ENCODE measurements at regions not wholly inside any gene's neighbourhood (a gene's known extent, or its start where the extent isn't known, plus 50 kb on each side); places are given as distances from the start of the nearest gene placed in this dataset.

- TF ChIP-seq CSDC2 (CRISPR knock-in tag; IDR thresholded peaks at IDR 0.05) (no peak), ZFP30 (CRISPR knock-in tag; IDR thresholded peaks at IDR 0.05) (no peak), TSHZ2 (CRISPR knock-in tag; IDR thresholded peaks at IDR 0.05) (no peak), GLIS3 (CRISPR knock-in tag; IDR thresholded peaks at IDR 0.05) (no peak), CREB5 (CRISPR knock-in tag; IDR thresholded peaks at IDR 0.05; ENCODE audit: low read depth) (no peak), OSR1 (CRISPR knock-in tag; IDR thresholded peaks at IDR 0.05) (no peak), RARB (CRISPR knock-in tag; IDR thresholded peaks at IDR 0.05) (no peak), BACH2 (CRISPR knock-in tag; IDR thresholded peaks at IDR 0.05; ENCODE audit: borderline replicate concordance) (no peak), ESRRG (CRISPR knock-in tag; IDR thresholded peaks at IDR 0.05) (no peak), ARNTL (CRISPR knock-in tag; IDR thresholded peaks at IDR 0.05; ENCODE audit: borderline replicate concordance, low read depth) (no peak), CSRNP3 (CRISPR knock-in tag; IDR thresholded peaks at IDR 0.05) (no peak), TCF4 (CRISPR knock-in tag; IDR thresholded peaks at IDR 0.05; ENCODE audit: borderline replicate concordance) (no peak), PPARA (CRISPR knock-in tag; IDR thresholded peaks at IDR 0.05; ENCODE audit: borderline replicate concordance) (no peak), POU6F1 (CRISPR knock-in tag; IDR thresholded peaks at IDR 0.05; ENCODE audit: borderline replicate concordance, low read depth) (no peak)
Measured at GRCh38 chr3:75341324-75342067, 322.6 kb upstream of the FRG2C start.

Measured in SK-N-SH treated with all-trans-retinoic acid at 6 μM for 48 hours (cell line).